ENCODE measurements at regions not wholly inside any gene's neighbourhood (a gene's known extent, or its start where the extent isn't known, plus 50 kb on each side); places are given as distances from the start of the nearest gene placed in this dataset.

DNA sequence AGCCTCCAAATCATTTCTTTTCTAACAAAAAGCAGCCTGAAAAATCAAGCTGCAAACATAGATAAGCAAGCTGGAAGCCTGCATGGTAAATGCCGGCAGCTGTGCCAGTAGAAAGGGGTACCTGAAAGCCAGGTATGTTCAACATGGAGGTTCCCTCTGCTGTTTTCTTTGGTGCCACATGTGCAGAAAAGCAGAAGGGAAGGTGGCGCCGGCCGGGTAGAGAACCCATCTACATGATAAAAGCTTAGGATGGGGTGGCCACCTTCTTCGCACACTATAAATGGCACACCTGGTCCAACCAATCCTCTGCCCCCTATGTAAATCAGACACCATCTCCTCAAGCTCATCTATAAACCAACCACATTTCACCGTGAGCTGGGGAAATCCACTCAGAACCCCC, 268.9 kb upstream of the IRX2 start:
- TF ChIP-seq, protein P1, sequence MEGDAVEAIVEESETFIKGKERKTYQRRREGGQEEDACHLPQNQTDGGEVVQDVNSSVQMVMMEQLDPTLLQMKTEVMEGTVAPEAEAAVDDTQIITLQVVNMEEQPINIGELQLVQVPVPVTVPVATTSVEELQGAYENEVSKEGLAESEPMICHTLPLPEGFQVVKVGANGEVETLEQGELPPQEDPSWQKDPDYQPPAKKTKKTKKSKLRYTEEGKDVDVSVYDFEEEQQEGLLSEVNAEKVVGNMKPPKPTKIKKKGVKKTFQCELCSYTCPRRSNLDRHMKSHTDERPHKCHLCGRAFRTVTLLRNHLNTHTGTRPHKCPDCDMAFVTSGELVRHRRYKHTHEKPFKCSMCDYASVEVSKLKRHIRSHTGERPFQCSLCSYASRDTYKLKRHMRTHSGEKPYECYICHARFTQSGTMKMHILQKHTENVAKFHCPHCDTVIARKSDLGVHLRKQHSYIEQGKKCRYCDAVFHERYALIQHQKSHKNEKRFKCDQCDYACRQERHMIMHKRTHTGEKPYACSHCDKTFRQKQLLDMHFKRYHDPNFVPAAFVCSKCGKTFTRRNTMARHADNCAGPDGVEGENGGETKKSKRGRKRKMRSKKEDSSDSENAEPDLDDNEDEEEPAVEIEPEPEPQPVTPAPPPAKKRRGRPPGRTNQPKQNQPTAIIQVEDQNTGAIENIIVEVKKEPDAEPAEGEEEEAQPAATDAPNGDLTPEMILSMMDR (conservative IDR thresholded peaks at IDR 0.05; ENCODE audit: low read depth, low read length) = no peak
- H3K36me3 ChIP-seq (ENCODE audit: insufficient read depth) = no peaks in the 10 kb centered on the region
- H3K4me2 ChIP-seq = no peak overlapping the region
- H3K4me3 ChIP-seq (IDR thresholded peaks at IDR 0.05; ENCODE audit: insufficient read depth, low read depth, low read length) = no peak overlapping the region
- no peak overlapping the region for H3K9ac ChIP-seq
- no peaks in the 10 kb centered on the region for H4K20me1 ChIP-seq (ENCODE audit: insufficient read depth)
- no peaks in the 10 kb centered on the region for H3K4me1 ChIP-seq (ENCODE audit: low read depth, poor library complexity, severe bottlenecking)
- H2AFZ ChIP-seq (ENCODE audit: low read depth) = no peak overlapping the region
- H3K79me2 ChIP-seq (ENCODE audit: insufficient read depth, low read depth) = no peaks in the 10 kb centered on the region
- H3K27ac ChIP-seq = no peak overlapping the region
- no peaks in the 10 kb centered on the region for H3K27me3 ChIP-seq (ENCODE audit: insufficient read depth, low read depth)

DNA sequence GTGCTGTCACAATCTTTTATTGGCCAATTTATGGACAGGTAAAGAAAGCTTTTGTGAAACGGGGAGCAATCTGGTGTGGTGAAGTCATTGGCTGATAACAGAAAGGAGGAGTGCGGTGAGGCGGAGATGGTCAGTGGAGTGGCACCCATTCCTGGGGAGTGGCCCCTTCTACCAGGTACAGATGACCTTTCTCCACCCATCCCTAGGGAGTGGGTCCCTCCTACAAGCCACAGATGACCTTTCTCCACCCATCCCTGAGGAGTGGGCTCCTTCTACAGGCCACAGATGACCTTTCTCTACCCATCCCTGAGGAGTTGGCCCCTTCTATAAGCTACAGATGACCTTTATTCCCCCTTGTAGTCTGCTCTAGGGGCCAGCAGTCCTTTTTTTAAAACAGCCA, 267.6 kb upstream of the IRX2 start:
- Histone ChIP-seq H3K27ac (no peak overlapping the region), H3K9ac (no peak overlapping the region), H3K27me3 (ENCODE audit: insufficient read depth, low read depth) (no peaks in the 10 kb centered on the region), H3K4me3 (IDR thresholded peaks at IDR 0.05; ENCODE audit: insufficient read depth, low read depth, low read length) (no peak overlapping the region), H3K4me2 (no peak overlapping the region), H3K36me3 (ENCODE audit: insufficient read depth) (no peaks in the 10 kb centered on the region), H4K20me1 (ENCODE audit: insufficient read depth) (no peaks in the 10 kb centered on the region), H3K4me1 (ENCODE audit: low read depth, poor library complexity, severe bottlenecking) (no peaks in the 10 kb centered on the region), H2AFZ (ENCODE audit: low read depth) (no peak overlapping the region), H3K79me2 (ENCODE audit: insufficient read depth, low read depth) (no peaks in the 10 kb centered on the region)
- TF ChIP-seq, protein P1 (conservative IDR thresholded peaks at IDR 0.05; ENCODE audit: low read depth, low read length) = no peak

DNA sequence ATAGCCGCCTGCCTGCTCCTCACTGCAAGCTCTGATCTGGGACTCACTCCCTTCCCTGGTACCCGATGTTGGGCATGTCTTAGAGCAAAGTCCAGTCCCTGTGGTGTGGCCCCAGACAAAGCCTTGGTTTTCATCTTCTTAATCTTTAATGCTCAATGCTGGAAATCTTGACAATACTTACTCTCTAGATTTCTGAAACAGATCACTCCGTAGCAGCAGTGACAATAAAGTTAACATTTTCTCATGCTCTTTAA, 260.2 kb upstream of the IRX2 start:
- Histone ChIP-seq H3K4me3 (IDR thresholded peaks at IDR 0.05; ENCODE audit: insufficient read depth, low read depth, low read length) (no peak overlapping the region), H3K27ac (no peak overlapping the region), H3K36me3 (ENCODE audit: insufficient read depth) (no peaks in the 10 kb centered on the region), H4K20me1 (ENCODE audit: insufficient read depth) (no peaks in the 10 kb centered on the region), H3K4me2 (no peak overlapping the region), H2AFZ (ENCODE audit: low read depth) (no peak overlapping the region), H3K27me3 (ENCODE audit: insufficient read depth, low read depth) (no peaks in the 10 kb centered on the region), H3K4me1 (ENCODE audit: low read depth, poor library complexity, severe bottlenecking) (no peaks in the 10 kb centered on the region), H3K9ac (no peak overlapping the region), H3K79me2 (ENCODE audit: insufficient read depth, low read depth) (no peaks in the 10 kb centered on the region)
- TF ChIP-seq, protein P1 (conservative IDR thresholded peaks at IDR 0.05; ENCODE audit: low read depth, low read length) = no peak

DNA sequence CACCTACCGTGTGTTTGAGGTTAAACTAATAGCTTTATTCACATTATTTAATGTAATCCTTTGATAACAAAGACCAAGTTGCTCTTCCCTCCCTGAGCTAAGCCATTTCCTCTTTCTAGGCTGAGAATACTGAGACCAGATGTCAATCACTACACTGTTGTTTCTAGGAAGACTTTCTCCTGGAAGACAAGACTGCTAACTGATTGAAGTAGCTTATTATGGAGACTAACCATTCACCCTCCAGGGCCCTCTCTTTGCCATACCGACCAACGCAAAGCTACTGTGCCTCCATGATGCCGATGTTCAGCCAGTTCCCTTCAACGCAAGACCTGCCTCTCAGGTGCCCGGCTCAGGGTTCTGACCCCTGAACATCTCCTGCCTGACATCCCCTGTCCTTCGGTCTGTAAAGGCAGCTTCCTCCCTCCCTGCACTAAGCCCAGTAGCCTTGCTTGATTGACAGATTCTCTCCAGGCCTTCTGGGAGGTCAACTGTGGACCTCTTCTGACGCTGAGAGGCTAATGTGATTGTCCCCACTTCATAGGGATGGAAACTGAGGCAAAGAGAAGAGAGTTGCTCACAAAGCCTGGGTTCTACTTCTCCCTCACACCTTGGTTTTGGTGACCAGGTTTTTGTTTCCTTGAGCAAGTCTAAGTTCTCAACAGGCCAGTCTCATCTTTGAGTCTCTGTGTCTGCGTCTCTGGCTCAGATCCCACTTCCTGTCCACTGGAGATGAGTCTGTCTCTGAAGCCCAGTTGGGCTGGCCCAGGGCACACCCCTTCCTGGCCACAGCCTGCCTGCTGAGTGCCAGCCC, 259.7 kb upstream of the IRX2 start:
- no peak overlapping the region for H3K27ac ChIP-seq
- no peaks in the 10 kb centered on the region for H3K4me1 ChIP-seq (ENCODE audit: low read depth, poor library complexity, severe bottlenecking)
- no peak overlapping the region for H3K9ac ChIP-seq
- no peak overlapping the region for H3K4me2 ChIP-seq
- TF ChIP-seq, protein P1 (conservative IDR thresholded peaks at IDR 0.05; ENCODE audit: low read depth, low read length) = no peak
- no peaks in the 10 kb centered on the region for H3K36me3 ChIP-seq (ENCODE audit: insufficient read depth)
- H3K27me3 ChIP-seq (ENCODE audit: insufficient read depth, low read depth) = no peaks in the 10 kb centered on the region
- H2AFZ ChIP-seq (ENCODE audit: low read depth) = no peak overlapping the region
- no peak overlapping the region for H3K4me3 ChIP-seq (IDR thresholded peaks at IDR 0.05; ENCODE audit: insufficient read depth, low read depth, low read length)
- H4K20me1 ChIP-seq (ENCODE audit: insufficient read depth) = no peaks in the 10 kb centered on the region
- no peaks in the 10 kb centered on the region for H3K79me2 ChIP-seq (ENCODE audit: insufficient read depth, low read depth)

All from KMS-11 (cell line).